PFSK-1 (cell line): ENCODE measurements at regions not wholly inside any gene's neighbourhood (a gene's known extent, or its start where the extent isn't known, plus 50 kb on each side); places are given as distances from the start of the nearest gene placed in this dataset.

Experiments
- FOXP2 ChIP-seq: optimal IDR thresholded peaks from 2 replicates; pipeline ENCODE3; 2011; ENCODE audit warnings: borderline replicate concordance, control low read depth, inconsistent platforms; ENCODE audit not compliant: insufficient read depth; ENCODE audit errors: extremely low read length, extremely low read depth
- POLR2AphosphoS5 ChIP-seq: IDR thresholded peaks from 2 replicates; pipeline ENCODE4 v1.6.1; 2012; ENCODE audit warnings: low read depth, mild to moderate bottlenecking, control low read depth, low read length, moderate library complexity
- SIN3A ChIP-seq: IDR thresholded peaks from 2 replicates; pipeline ENCODE4 v1.6.1; 2012; ENCODE audit warnings: mild to moderate bottlenecking, low read length, moderate library complexity, borderline replicate concordance; ENCODE audit not compliant: insufficient read depth
- TAF1 ChIP-seq: IDR thresholded peaks from 2 replicates; pipeline ENCODE4 v1.6.1; 2012; ENCODE audit warnings: low read length, control low read depth, borderline replicate concordance; ENCODE audit not compliant: insufficient read depth
- TF ChIP-seq, protein P1 (sequence below), 2 experiments: IDR thresholded peaks; 2 replicates each; pipeline versions ENCODE4 v1.6.1 to v1.8.0; 2011 to 2012; ENCODE audit warnings: low read depth in 2 of 2, low read length in 2 of 2, control low read depth in 1 of 2, inconsistent platforms in 1 of 2, mild to moderate bottlenecking in 1 of 2, moderate library complexity in 1 of 2; ENCODE audit not compliant: insufficient read depth in 1 of 2

- TF ChIP-seq SIN3A (no peak), POLR2AphosphoS5 (no peak), FOXP2 (no peak), TAF1 (no peak)
- TF ChIP-seq, protein P1, sequence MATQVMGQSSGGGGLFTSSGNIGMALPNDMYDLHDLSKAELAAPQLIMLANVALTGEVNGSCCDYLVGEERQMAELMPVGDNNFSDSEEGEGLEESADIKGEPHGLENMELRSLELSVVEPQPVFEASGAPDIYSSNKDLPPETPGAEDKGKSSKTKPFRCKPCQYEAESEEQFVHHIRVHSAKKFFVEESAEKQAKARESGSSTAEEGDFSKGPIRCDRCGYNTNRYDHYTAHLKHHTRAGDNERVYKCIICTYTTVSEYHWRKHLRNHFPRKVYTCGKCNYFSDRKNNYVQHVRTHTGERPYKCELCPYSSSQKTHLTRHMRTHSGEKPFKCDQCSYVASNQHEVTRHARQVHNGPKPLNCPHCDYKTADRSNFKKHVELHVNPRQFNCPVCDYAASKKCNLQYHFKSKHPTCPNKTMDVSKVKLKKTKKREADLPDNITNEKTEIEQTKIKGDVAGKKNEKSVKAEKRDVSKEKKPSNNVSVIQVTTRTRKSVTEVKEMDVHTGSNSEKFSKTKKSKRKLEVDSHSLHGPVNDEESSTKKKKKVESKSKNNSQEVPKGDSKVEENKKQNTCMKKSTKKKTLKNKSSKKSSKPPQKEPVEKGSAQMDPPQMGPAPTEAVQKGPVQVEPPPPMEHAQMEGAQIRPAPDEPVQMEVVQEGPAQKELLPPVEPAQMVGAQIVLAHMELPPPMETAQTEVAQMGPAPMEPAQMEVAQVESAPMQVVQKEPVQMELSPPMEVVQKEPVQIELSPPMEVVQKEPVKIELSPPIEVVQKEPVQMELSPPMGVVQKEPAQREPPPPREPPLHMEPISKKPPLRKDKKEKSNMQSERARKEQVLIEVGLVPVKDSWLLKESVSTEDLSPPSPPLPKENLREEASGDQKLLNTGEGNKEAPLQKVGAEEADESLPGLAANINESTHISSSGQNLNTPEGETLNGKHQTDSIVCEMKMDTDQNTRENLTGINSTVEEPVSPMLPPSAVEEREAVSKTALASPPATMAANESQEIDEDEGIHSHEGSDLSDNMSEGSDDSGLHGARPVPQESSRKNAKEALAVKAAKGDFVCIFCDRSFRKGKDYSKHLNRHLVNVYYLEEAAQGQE (IDR thresholded peaks at IDR 0.05; ENCODE audit: insufficient read depth in 1 of 2, low read depth in 2 of 2, low read length in 2 of 2) = no peak
Measured at GRCh38 chr20:1807394-1807793, 87.8 kb upstream of the SIRPA start.

DNA sequence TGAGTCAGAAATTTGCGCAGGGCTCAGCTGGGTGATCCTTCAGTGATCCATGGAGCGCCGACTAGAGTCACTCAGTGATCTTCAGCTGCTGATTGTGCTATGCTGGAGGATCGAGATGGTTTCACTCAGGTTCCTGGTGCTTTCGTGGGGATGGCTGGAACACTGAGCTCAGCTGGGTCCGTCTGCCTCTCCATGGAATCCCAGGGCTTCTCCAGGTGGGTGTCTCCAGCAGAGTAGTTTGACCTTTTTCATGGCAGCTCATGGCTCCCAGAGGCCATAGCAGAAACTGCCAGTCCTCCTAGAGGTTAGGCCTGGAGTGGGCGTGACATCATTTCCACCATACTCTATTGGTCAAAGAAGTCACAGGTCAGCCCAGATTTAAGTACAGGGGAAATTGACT lies 88.8 kb upstream of the SIRPA start:
- TF ChIP-seq FOXP2 (no peak), SIN3A (no peak), TAF1 (no peak), POLR2AphosphoS5 (no peak)
- TF ChIP-seq, protein P1 (IDR thresholded peaks at IDR 0.05; ENCODE audit: insufficient read depth in 1 of 2, low read depth in 2 of 2, low read length in 2 of 2) = no peak

DNA sequence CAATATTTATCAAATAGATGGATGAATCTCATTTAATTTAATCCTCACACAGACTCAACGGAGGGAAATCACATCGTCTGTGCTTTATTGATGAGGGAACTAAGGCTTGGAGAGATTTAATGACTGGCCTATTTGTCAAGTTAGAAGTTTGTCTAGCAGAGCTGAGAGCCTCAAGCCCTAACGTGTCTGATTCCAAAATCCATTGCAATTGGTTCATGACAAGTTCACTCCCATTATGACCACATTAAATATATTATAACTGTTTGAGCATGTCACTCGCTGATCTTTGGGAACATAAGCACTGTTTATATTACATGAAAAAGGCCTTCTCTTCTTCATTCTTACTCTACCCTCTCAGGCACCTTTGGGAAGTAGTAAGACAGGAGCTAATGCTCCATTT lies 89.4 kb upstream of the SIRPA start:
- TF ChIP-seq FOXP2 (no peak), SIN3A (no peak), TAF1 (no peak), POLR2AphosphoS5 (no peak)
- TF ChIP-seq, protein P1 (IDR thresholded peaks at IDR 0.05; ENCODE audit: insufficient read depth in 1 of 2, low read depth in 2 of 2, low read length in 2 of 2) = no peak

- TF ChIP-seq FOXP2 = no peak
- TF ChIP-seq, protein P1 (IDR thresholded peaks at IDR 0.05; ENCODE audit: insufficient read depth in 1 of 2, low read depth in 2 of 2, low read length in 2 of 2) = no peak
- TF ChIP-seq POLR2AphosphoS5 = no peak
- TF ChIP-seq TAF1 = no peak
- no peak for TF ChIP-seq SIN3A
Measured at GRCh38 chr20:1805161-1805581, 90.0 kb upstream of the SIRPA start.

DNA sequence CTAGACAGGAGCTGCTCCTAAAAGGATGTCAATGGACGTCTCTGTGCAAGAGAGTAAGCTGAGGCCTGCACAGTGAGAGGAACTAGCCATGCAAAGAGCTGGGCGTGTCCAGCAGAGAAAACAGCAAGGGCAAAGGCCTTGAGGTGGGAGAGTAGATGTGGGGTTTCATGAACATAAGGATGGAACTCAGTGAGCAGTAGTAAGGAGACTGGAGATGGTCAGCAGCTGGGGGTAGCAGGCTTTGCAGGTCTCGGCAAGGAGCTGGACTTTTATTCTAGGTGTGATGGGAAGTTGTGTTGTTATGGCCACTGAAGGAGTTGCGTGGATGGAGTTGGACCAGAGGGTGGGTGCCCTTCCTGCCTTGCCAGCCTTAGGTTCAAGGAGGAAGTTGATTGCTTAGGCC lies 90.7 kb upstream of the SIRPA start:
- TF ChIP-seq SIN3A = no peak
- no peak for TF ChIP-seq POLR2AphosphoS5
- TF ChIP-seq, protein P1 (IDR thresholded peaks at IDR 0.05; ENCODE audit: insufficient read depth in 1 of 2, low read depth in 2 of 2, low read length in 2 of 2) = no peak
- no peak for TF ChIP-seq TAF1
- TF ChIP-seq FOXP2 = no peak
